ENCODE measurements at regions not wholly inside any gene's neighbourhood (a gene's known extent, or its start where the extent isn't known, plus 50 kb on each side); places are given as distances from the start of the nearest gene placed in this dataset.
"Not testable (repeated sequence)": the region's sequence is repeated elsewhere in the genome, so short reads cannot be mapped to it uniquely, and the experiment has no call there.

DNA sequence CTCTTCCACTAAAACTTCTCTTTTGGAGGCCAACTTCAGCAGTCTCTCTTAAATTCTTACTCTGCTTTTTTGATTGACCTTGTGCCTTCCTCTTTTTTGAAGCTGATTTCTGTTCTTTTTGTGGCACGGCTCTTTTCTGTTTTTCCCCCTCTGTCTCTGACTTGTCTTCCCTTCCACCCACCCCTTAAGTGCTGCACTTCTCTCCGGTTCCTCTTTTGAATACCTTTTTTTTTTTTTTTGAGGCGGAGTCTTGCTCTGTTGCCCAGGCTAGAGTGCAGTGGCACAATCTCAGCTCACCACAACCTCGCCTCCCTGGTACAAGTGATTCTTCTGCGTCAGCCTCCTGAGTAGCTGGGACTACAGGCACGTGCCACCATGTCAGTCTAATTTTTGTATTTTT is 211.9 kb downstream of the BLID start:
- no peaks in the 10 kb centered on the region for H3K9me3 ChIP-seq (ENCODE audit: control insufficient read depth, low read length)
- 90 to 93% methylated on average over 3 to 5 of the region's 6 CpGs for WGBS, 2 experiments (ENCODE audit: insufficient coverage in 2 of 2)
- no peak overlapping the region for H3K27ac ChIP-seq (ENCODE audit: low read depth, low read length, severe bottlenecking)
- H3K36me3 ChIP-seq (ENCODE audit: control insufficient read depth, insufficient read depth, low read length), result no peaks in the 10 kb centered on the region
- no peaks in the 10 kb centered on the region for H3K4me1 ChIP-seq (ENCODE audit: control insufficient read depth, insufficient read depth, low read length, poor library complexity, severe bottlenecking)
- H3K4me3 ChIP-seq (ENCODE audit: extremely low read depth, insufficient read depth, low read length, poor library complexity, severe bottlenecking), result no peak overlapping the region

DNA sequence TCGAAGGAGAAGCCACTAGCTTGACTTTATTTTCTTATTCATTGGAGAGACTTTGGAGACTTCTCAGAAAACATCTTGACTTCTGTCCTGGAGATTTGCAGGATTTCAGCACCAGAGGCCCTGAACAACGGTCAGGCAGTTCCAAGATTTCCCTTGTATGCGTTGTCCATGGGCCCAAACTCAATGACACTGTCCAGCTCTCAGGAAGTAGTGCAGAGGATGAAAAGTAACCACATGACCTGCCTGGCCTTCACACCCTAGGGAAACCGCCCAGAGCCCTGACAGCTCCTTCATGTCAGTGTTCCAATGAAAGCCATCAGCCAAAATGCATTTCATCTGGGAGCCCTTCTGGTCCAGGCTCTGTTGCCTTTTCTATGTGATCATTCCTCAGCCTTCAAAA is 214.1 kb downstream of the BLID start:
- Histone ChIP-seq H3K4me3 (ENCODE audit: extremely low read depth, insufficient read depth, low read length, poor library complexity, severe bottlenecking) (no peak overlapping the region), H3K4me1 (ENCODE audit: control insufficient read depth, insufficient read depth, low read length, poor library complexity, severe bottlenecking) (no peaks in the 10 kb centered on the region), H3K27ac (ENCODE audit: low read depth, low read length, severe bottlenecking) (no peak overlapping the region), H3K36me3 (ENCODE audit: control insufficient read depth, insufficient read depth, low read length) (no peaks in the 10 kb centered on the region), H3K9me3 (ENCODE audit: control insufficient read depth, low read length) (no peaks in the 10 kb centered on the region)
- 82 to 93% methylated on average over 3 to 4 of the region's 4 CpGs for WGBS, 2 experiments (ENCODE audit: insufficient coverage in 2 of 2)

DNA sequence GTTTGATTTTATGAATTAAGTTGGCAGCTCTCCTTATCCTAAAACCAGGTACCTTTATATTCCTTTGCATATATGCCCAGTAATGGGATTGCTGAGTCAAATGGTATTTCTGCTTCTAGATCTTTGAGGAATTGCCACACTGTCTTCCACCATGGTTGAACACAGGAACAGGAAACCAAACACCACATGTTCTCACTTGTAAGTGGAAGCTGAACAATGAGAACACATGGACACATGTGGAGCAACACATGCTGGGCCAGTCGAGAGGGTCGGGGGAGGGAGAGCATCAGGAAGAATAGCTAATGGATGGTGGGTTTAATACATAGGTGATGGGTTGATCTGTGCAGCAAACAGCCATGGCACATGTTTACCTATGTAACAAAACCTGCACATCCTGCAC is 214.6 kb downstream of the BLID start:
- H3K4me1 ChIP-seq (ENCODE audit: control insufficient read depth, insufficient read depth, low read length, poor library complexity, severe bottlenecking); H3K4me3 ChIP-seq (ENCODE audit: extremely low read depth, insufficient read depth, low read length, poor library complexity, severe bottlenecking); H3K27ac ChIP-seq (ENCODE audit: low read depth, low read length, severe bottlenecking); H3K9me3 ChIP-seq (ENCODE audit: control insufficient read depth, low read length); H3K36me3 ChIP-seq (ENCODE audit: control insufficient read depth, insufficient read depth, low read length): not testable (repeated sequence)
- WGBS, 2 experiments (ENCODE audit: insufficient coverage in 2 of 2), result 87 to 100% methylated on average over 2 of the region's 2 CpGs

DNA sequence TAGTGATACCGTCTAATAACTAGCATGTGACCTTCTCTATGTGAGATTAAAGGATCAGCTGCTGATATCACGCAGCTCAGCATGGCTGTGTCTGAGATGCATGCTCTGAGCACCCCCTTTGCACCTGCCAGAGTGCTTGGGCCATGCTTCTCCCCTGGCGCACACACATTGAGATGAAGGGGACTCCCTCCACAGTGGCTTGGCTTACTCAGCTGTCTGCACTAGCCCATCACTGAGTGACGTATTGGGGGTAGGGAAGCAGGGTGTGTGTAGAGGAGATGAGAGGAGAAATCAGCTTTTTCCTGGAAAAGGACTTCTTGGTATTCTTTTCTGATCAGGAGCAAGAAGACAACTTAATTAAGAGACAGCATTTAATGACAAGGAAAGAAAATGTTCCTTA is 216.5 kb downstream of the BLID start:
- 94 to 100% methylated on average over 2 to 4 of the region's 4 CpGs for WGBS, 2 experiments (ENCODE audit: insufficient coverage in 2 of 2)
- Histone ChIP-seq H3K36me3 (ENCODE audit: control insufficient read depth, insufficient read depth, low read length) (no peaks in the 10 kb centered on the region), H3K27ac (ENCODE audit: low read depth, low read length, severe bottlenecking) (no peak overlapping the region), H3K4me1 (ENCODE audit: control insufficient read depth, insufficient read depth, low read length, poor library complexity, severe bottlenecking) (peaks cover 16% of the 10 kb centered on the region), H3K9me3 (ENCODE audit: control insufficient read depth, low read length) (no peaks in the 10 kb centered on the region), H3K4me3 (ENCODE audit: extremely low read depth, insufficient read depth, low read length, poor library complexity, severe bottlenecking) (no peak overlapping the region)

DNA sequence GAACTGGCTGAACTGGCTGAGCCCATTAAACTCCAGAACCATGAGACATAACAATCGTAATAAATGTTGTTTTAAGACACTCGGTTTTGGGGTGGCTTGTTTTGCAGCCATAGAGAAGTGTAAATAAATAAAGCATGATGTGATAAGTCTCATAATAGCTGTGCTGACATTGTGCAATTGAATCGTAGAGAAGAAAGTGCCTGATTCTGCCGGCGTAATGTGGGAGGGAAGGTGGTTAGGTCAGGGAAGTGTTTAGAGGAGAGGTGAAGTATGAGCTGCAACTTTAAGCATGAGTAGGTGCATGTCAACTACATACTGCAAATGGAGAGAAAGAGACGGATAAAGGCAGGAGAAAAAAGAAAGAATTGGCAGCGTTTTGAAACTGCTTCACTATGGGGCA is 217.1 kb downstream of the BLID start:
- no peak overlapping the region for H3K4me3 ChIP-seq (ENCODE audit: extremely low read depth, insufficient read depth, low read length, poor library complexity, severe bottlenecking)
- no peaks in the 10 kb centered on the region for H3K36me3 ChIP-seq (ENCODE audit: control insufficient read depth, insufficient read depth, low read length)
- H3K27ac ChIP-seq (ENCODE audit: low read depth, low read length, severe bottlenecking), result no peak overlapping the region
- no peaks in the 10 kb centered on the region for H3K9me3 ChIP-seq (ENCODE audit: control insufficient read depth, low read length)
- 91 to 94% methylated on average over 6 to 7 of the region's 7 CpGs for WGBS, 2 experiments (ENCODE audit: insufficient coverage in 2 of 2)
- H3K4me1 ChIP-seq (ENCODE audit: control insufficient read depth, insufficient read depth, low read length, poor library complexity, severe bottlenecking), result peaks cover 18% of the 10 kb centered on the region

DNA sequence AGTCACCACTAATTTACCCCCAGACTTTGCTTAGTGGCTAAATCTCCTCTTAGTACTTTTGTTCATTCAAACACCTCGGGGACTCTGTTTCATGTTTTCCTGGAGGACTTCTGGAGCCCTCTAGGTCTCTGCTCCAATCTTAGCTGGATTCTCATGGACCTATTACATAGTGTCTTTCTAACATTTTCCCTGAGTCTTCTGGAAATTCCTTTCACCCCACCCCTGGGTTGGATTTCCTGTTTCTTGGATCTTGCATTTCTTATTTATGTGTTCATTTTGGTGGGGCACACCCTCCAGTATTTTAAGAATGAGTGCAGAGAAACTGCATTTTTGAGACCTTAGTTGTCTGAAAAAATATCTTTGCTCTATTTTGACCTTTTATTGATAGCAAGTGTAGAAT is 220.1 kb downstream of the BLID start:
- no peaks in the 10 kb centered on the region for H3K9me3 ChIP-seq (ENCODE audit: control insufficient read depth, low read length)
- no peak overlapping the region for H3K27ac ChIP-seq (ENCODE audit: low read depth, low read length, severe bottlenecking)
- WGBS, 2 experiments (ENCODE audit: insufficient coverage in 2 of 2), result 83 to 100% methylated on average over 1 of the region's 1 CpG

GRCh38 chr11:121894581-121894980 is 221.4 kb downstream of the BLID start:
- no peak overlapping the region for H3K27ac ChIP-seq (ENCODE audit: low read depth, low read length, severe bottlenecking)
- H3K9me3 ChIP-seq (ENCODE audit: control insufficient read depth, low read length), result no peaks in the 10 kb centered on the region
- WGBS, 2 experiments (ENCODE audit: insufficient coverage in 2 of 2), result 100% methylated on average over 2 of the region's 3 CpGs; no CpG with 5 or more reads in 1 of the 2 experiments
- no peaks in the 10 kb centered on the region for H3K36me3 ChIP-seq (ENCODE audit: control insufficient read depth, insufficient read depth, low read length)
- no peak overlapping the region for H3K4me3 ChIP-seq (ENCODE audit: extremely low read depth, insufficient read depth, low read length, poor library complexity, severe bottlenecking)
- H3K4me1 ChIP-seq (ENCODE audit: control insufficient read depth, insufficient read depth, low read length, poor library complexity, severe bottlenecking), result peaks cover 18% of the 10 kb centered on the region

More for the DNA sequence above, 220.1 kb downstream of the BLID start:
- peaks cover 18% of the 10 kb centered on the region for H3K4me1 ChIP-seq (ENCODE audit: control insufficient read depth, insufficient read depth, low read length, poor library complexity, severe bottlenecking)
- H3K36me3 ChIP-seq (ENCODE audit: control insufficient read depth, insufficient read depth, low read length), result no peaks in the 10 kb centered on the region
- H3K4me3 ChIP-seq (ENCODE audit: extremely low read depth, insufficient read depth, low read length, poor library complexity, severe bottlenecking), result no peak overlapping the region

DNA sequence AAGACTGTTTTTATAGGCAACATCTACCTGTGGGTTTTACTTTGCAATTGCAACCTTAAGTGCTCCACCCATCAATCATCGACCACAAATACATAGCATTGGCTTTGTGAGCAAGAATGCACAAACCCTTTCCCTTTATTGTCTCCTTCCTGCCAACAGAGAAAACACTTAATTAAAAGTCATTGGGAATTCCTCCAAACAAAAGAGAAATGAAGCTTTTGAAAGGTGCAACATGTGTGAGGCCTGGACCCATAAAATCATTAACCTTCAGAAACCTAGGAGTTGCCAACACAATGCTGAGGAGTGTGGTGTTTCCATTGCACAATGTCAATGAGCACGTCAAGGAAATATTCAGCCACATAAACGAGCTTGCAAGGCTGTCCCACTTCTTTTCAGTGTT is 223.2 kb downstream of the BLID start:
- Histone ChIP-seq H3K36me3 (ENCODE audit: control insufficient read depth, insufficient read depth, low read length) (no peaks in the 10 kb centered on the region), H3K4me1 (ENCODE audit: control insufficient read depth, insufficient read depth, low read length, poor library complexity, severe bottlenecking) (peaks cover 18% of the 10 kb centered on the region), H3K27ac (ENCODE audit: low read depth, low read length, severe bottlenecking) (no peak overlapping the region), H3K9me3 (ENCODE audit: control insufficient read depth, low read length) (no peaks in the 10 kb centered on the region), H3K4me3 (ENCODE audit: extremely low read depth, insufficient read depth, low read length, poor library complexity, severe bottlenecking) (no peak overlapping the region)
- 78 to 86% methylated on average over 3 of the region's 3 CpGs for WGBS, 2 experiments (ENCODE audit: insufficient coverage in 2 of 2)

GRCh38 chr11:121892131-121892681 is 223.8 kb downstream of the BLID start:
- Histone ChIP-seq H3K4me3 (ENCODE audit: extremely low read depth, insufficient read depth, low read length, poor library complexity, severe bottlenecking) (no peak overlapping the region), H3K4me1 (ENCODE audit: control insufficient read depth, insufficient read depth, low read length, poor library complexity, severe bottlenecking) (peaks cover 18% of the 10 kb centered on the region), H3K36me3 (ENCODE audit: control insufficient read depth, insufficient read depth, low read length) (no peaks in the 10 kb centered on the region), H3K27ac (ENCODE audit: low read depth, low read length, severe bottlenecking) (no peak overlapping the region), H3K9me3 (ENCODE audit: control insufficient read depth, low read length) (no peaks in the 10 kb centered on the region)
- WGBS, 2 experiments (ENCODE audit: insufficient coverage in 2 of 2), result 75 to 86% methylated on average over 3 of the region's 3 CpGs

DNA sequence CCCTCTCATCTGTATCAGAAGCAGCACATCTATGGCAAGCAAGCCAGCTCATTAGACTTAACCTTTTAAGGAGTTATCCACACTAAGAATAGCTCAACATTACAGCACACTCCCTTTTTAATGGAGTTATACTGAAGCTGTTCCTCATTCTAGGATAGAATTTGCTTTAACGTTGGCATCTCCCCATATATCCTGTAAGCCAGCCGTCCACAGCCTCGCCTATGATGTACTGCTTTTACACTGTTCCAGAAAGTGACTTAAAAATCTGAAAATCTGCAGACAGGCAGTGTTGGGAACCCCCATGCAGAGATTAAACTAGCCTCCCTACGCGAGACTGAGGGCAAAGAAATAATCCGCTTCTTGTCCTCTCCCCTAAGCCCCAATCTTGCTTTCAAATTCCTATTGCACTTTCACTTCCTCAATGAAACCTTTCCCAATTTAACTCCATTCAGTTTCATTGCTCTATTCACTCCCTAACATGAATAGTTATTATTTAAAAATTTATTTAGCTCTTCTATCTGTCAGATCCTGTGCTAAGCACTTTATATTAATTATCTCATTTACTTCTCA is 225.0 kb downstream of the BLID start:
- no peaks in the 10 kb centered on the region for H3K9me3 ChIP-seq (ENCODE audit: control insufficient read depth, low read length)
- H3K27ac ChIP-seq (ENCODE audit: low read depth, low read length, severe bottlenecking), result no peak overlapping the region
- peaks cover 13% of the 10 kb centered on the region for H3K4me1 ChIP-seq (ENCODE audit: control insufficient read depth, insufficient read depth, low read length, poor library complexity, severe bottlenecking)
- no peaks in the 10 kb centered on the region for H3K36me3 ChIP-seq (ENCODE audit: control insufficient read depth, insufficient read depth, low read length)
- H3K4me3 ChIP-seq (ENCODE audit: extremely low read depth, insufficient read depth, low read length, poor library complexity, severe bottlenecking), result no peak overlapping the region
- WGBS, 2 experiments (ENCODE audit: insufficient coverage in 2 of 2), result 87 to 92% methylated on average over 4 to 6 of the region's 6 CpGs

DNA sequence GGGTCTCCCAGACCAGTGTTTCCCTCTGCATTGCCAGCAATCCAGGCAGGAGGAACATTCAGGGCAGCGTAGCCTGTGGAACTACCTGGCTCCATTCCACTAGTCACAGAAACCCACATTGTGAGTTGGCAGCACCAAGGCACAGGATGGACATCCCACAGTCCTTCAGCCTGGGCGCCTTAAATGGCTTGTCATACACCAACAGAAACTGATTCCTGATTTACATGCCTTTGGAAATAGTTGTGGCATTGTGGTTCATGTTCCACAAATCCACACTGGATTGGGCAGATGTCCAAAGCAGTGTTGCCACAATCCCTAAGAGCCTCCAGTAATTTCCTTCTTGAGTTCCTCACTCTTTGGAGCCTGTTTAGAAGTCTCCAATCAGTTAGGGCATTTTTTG is 225.6 kb downstream of the BLID start:
- Histone ChIP-seq H3K4me3 (ENCODE audit: extremely low read depth, insufficient read depth, low read length, poor library complexity, severe bottlenecking) (no peak overlapping the region), H3K27ac (ENCODE audit: low read depth, low read length, severe bottlenecking) (no peak overlapping the region), H3K9me3 (ENCODE audit: control insufficient read depth, low read length) (no peaks in the 10 kb centered on the region), H3K4me1 (ENCODE audit: control insufficient read depth, insufficient read depth, low read length, poor library complexity, severe bottlenecking) (peaks cover 10% of the 10 kb centered on the region), H3K36me3 (ENCODE audit: control insufficient read depth, insufficient read depth, low read length) (no peaks in the 10 kb centered on the region)
- WGBS, 2 experiments (ENCODE audit: insufficient coverage in 2 of 2), result 88 to 100% methylated on average over 1 to 2 of the region's 2 CpGs
